HepG2 (cell line): ENCODE measurements at regions not wholly inside any gene's neighbourhood (a gene's known extent, or its start where the extent isn't known, plus 50 kb on each side); places are given as distances from the start of the nearest gene placed in this dataset.

Experiments used
- ATAC-seq: fragments of 200-7000 bp; cut with Tn5 transposase; 3 replicates; pipeline ENCODE4 v1.9.1; 2020; ENCODE audit warnings: mild to moderate bottlenecking, moderate library complexity
- BruUV-seq: library from RNA; stranded (reverse); fragments of 400-500 nt; replicated peaks from 2 replicates; lab custom pipeline; 2021; lab: Mats Ljungman, UMichigan
- CTCF ChIA-PET: fragments of 300-600 bp; formaldehyde crosslinking; extraction: SDS; loops from one replicate; lab custom pipeline; 2021; ENCODE audit warnings: low total read pairs, inconsistent platforms, low intra/inter-chr PET ratio; lab: Yijun Ruan, JAX
- POLR2A ChIA-PET: fragments of 350-600 bp; sonication (Branson Sonifier 250); formaldehyde crosslinking; loops from one replicate; lab custom pipeline; 2020; ENCODE audit warnings: antibody characterized with exemption, inconsistent platforms; lab: Yijun Ruan, JAX
- DNase-seq: peaks from one replicate; pipeline ENCODE4 v3.0.0-alpha.2; 2015; ENCODE audit warnings: low spot score
- FAIRE-seq: peaks from 3 replicates; lab custom pipeline; 2011; peaks lifted over from hg19 to GRCh38; lab: Jason Lieb, UNC
- H2AFZ ChIP-seq: one replicate; pipeline ENCODE4 v1.6.1; 2011; ENCODE audit warnings: low read length, inconsistent platforms
- H3K27ac ChIP-seq: fragments of 300-600 bp; 3 replicates; pipeline ENCODE4 v1.8.0; 2011; ENCODE audit warnings: mixed run types, mild to moderate bottlenecking, mixed read lengths, low read length, inconsistent platforms; ENCODE audit not compliant: insufficient read depth; ENCODE audit errors: extremely low read length
- H3K27me3 ChIP-seq, 2 experiments: fragments of 200-600 bp in 1 of 2; 2 replicates in 1 of 2; 3 replicates in 1 of 2; pipeline versions ENCODE4 v1.6.0 to v1.8.0; 2011; ENCODE audit warnings: low read length in 2 of 2, mild to moderate bottlenecking in 2 of 2, moderate library complexity in 2 of 2, inconsistent platforms in 1 of 2; ENCODE audit not compliant: insufficient read depth in 2 of 2, control insufficient read depth in 1 of 2
- H3K36me3 ChIP-seq, 2 experiments: fragments of 200-600 bp in 1 of 2; replicated peaks in 1 of 2; 2 replicates in 1 of 2; 3 replicates in 1 of 2; pipeline versions ENCODE4 v1.5.1 to v1.8.0; 2011; ENCODE audit warnings: low read length in 2 of 2, inconsistent platforms in 1 of 2; ENCODE audit not compliant: insufficient read depth in 2 of 2, control insufficient read depth in 1 of 2
- H3K4me1 ChIP-seq: 2 replicates; pipeline ENCODE4 v1.5.1; 2012; ENCODE audit warnings: low read length, inconsistent platforms; ENCODE audit not compliant: insufficient read depth
- H3K4me2 ChIP-seq: 2 replicates; pipeline ENCODE4 v1.6.0; 2011; ENCODE audit warnings: low read depth, low read length, inconsistent platforms
- H3K4me3 ChIP-seq, 3 experiments: fragments of 200-600 bp in 1 of 3; sonication (generic), shearing (Covaris generic) in 1 of 3; replicated peaks in 1 of 3; 2 replicates each; pipeline ENCODE4 v1.5.1; 2011 to 2016; ENCODE audit warnings: low read length in 3 of 3, inconsistent platforms in 2 of 3, low read depth in 2 of 3, mild to moderate bottlenecking in 2 of 3, control low read depth in 1 of 3, mixed read lengths in 1 of 3; ENCODE audit not compliant: insufficient read depth in 1 of 3
- H3K79me2 ChIP-seq: one replicate; pipeline ENCODE4 v1.6.1; 2011; ENCODE audit warnings: low read length, inconsistent platforms; ENCODE audit not compliant: insufficient read depth
- H3K9ac ChIP-seq: 2 replicates; pipeline ENCODE4 v1.6.0; 2011; ENCODE audit warnings: mild to moderate bottlenecking, low read depth, low read length, inconsistent platforms; ENCODE audit not compliant: insufficient read depth
- H3K9me3 ChIP-seq: 2 replicates; pipeline ENCODE4 v1.5.1; 2012; ENCODE audit warnings: mild to moderate bottlenecking, low read length
- H4K20me1 ChIP-seq: 2 replicates; pipeline ENCODE4 v1.6.0; 2011; ENCODE audit warnings: inconsistent platforms, mild to moderate bottlenecking, low read length, moderate library complexity; ENCODE audit not compliant: insufficient read depth
- AKAP8 ChIP-seq: sonication (generic); formaldehyde crosslinking; IDR thresholded peaks from 2 replicates; pipeline ENCODE4 v1.5.1; 2020; ENCODE audit warnings: mild to moderate bottlenecking, missing genetic modification reagents
- ARNT2 ChIP-seq: sonication (generic); formaldehyde crosslinking; IDR thresholded peaks from 2 replicates; pipeline ENCODE4 v1.8.0; 2022; ENCODE audit warnings: mild to moderate bottlenecking, low read depth, missing genetic modification reagents, moderate library complexity
- CBFB ChIP-seq: sonication (generic); formaldehyde crosslinking; IDR thresholded peaks from 2 replicates; pipeline ENCODE4 v1.4.0; 2020; ENCODE audit warnings: missing genetic modification reagents
- CCAR2 ChIP-seq: fragments of 200-400 bp; formaldehyde crosslinking; optimal IDR thresholded peaks from 2 replicates; pipeline ENCODE3; 2018; ENCODE audit warnings: low read depth, mild to moderate bottlenecking, low read length, moderate library complexity
- PAF1 ChIP-seq: IDR thresholded peaks from 2 replicates; pipeline ENCODE4 v1.6.1; 2016; ENCODE audit warnings: missing genetic modification reagents, missing compliant biosample characterization
- SATB2 ChIP-seq: sonication (generic); formaldehyde crosslinking; IDR thresholded peaks from 2 replicates; pipeline ENCODE4 v1.5.0; 2020; ENCODE audit warnings: missing genetic modification reagents
- SKIL ChIP-seq: sonication (generic); formaldehyde crosslinking; IDR thresholded peaks from 2 replicates; pipeline ENCODE4 v1.8.0; 2022; ENCODE audit warnings: missing genetic modification reagents, mild to moderate bottlenecking, moderate library complexity, borderline replicate concordance
- SOX6 ChIP-seq, 2 experiments: fragments of 450-650 bp in 1 of 2; sonication (generic) in 1 of 2; formaldehyde crosslinking in 1 of 2; IDR thresholded peaks; 2 replicates each; pipeline versions ENCODE4 v1.4.0 to v1.6.1; 2017 to 2020; ENCODE audit warnings: antibody characterized with exemption in 1 of 2, mild to moderate bottlenecking in 1 of 2, missing genetic modification reagents in 1 of 2
- ZFP82 ChIP-seq: sonication (generic); formaldehyde crosslinking; IDR thresholded peaks from 2 replicates; pipeline ENCODE4 v1.5.1; 2020; ENCODE audit warnings: mild to moderate bottlenecking, missing genetic modification reagents, borderline replicate concordance
- ZNF317 ChIP-seq: sonication (generic); formaldehyde crosslinking; IDR thresholded peaks from 2 replicates; pipeline ENCODE4 v1.5.0; 2020; ENCODE audit warnings: mild to moderate bottlenecking, missing genetic modification reagents
- ZNF367 ChIP-seq: sonication (generic); formaldehyde crosslinking; IDR thresholded peaks from 2 replicates; pipeline ENCODE4 v1.4.0; 2020; ENCODE audit warnings: missing genetic modification reagents, borderline replicate concordance
- ZNF616 ChIP-seq: sonication (generic); formaldehyde crosslinking; IDR thresholded peaks from 2 replicates; pipeline ENCODE4 v1.5.0; 2020; ENCODE audit warnings: low read depth, mild to moderate bottlenecking, missing genetic modification reagents
- WGBS: methylation state at CpG from one replicate; pipeline ENCODE4 v1.1.6; 2017; ENCODE audit warnings: low lambda C conversion rate; 5-methylcytosine and 5-hydroxymethylcytosine counted together
- in situ Hi-C: cut with HindIII; loops from 2 replicates; pipeline ENCODE4 v1.10.0; 2017; ENCODE audit warnings: low pct_unique_long_range_greater_than_20kb; ENCODE audit not compliant: extremely low pct_ligation_motif_present
- intact Hi-C: fragments of 100-400 bp; cut with micrococcal nuclease; formaldehyde crosslinking; loops from one replicate; pipeline ENCODE4 v1.10.0; 2022; ENCODE audit not compliant: unreplicated experiment

DNA sequence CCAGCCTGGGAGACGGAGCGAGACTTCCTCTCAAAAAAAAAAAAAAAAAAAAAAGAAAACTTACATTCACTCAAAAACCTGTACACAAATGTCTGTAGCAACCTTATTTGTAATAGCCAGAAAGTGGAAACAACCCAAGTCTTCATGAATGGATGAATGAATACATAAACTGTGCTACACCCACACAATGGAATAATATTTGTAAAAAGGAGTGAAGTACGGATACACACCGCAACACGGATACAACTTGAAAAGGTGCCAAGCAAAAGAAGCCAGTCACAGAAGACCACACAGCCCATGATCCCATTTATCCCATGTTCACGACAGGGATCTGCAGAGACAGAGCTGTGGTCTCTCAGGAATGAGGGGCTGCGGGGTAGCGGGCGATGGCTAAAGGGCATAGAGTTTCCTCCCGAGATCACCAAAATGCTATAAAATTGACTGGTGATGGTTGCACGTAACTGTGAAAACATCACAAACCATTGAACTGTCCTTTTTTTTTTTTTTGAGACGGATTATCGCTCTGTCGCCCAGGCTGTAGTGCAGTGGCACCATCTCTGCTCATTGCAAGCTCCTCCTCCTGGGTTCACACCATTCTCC lies 76.2 kb upstream of the COL5A1 start:
- intact Hi-C loops (no loop called here), in situ Hi-C loops (no loop called here)
- no peaks in the 10 kb centered on the region for H3K36me3 ChIP-seq
- H3K27ac ChIP-seq = no peak overlapping the region
- DNase-seq (no peak), ATAC-seq (no peak), FAIRE-seq (no peak)
- no peak overlapping the region for H3K9ac ChIP-seq
- no peak overlapping the region for H2AFZ ChIP-seq
- H3K9me3 ChIP-seq = no peaks in the 10 kb centered on the region
- H3K4me3 ChIP-seq = no peak overlapping the region
- 65% methylated on average over 14 of the region's 14 CpGs for WGBS
- H3K79me2 ChIP-seq = no peaks in the 10 kb centered on the region
- TF ChIP-seq ARNT2 = no peak
- no peak for TF ChIP-seq ZNF317 (CRISPR knock-in tag)
- TF ChIP-seq ZFP82 (CRISPR knock-in tag) = no peak
- TF ChIP-seq ZNF367 (CRISPR knock-in tag) = no peak
- no peak for TF ChIP-seq SATB2
- TF ChIP-seq CBFB (CRISPR knock-in tag) = no peak
- no peak for TF ChIP-seq CCAR2
- TF ChIP-seq AKAP8 (CRISPR knock-in tag) = no peak
- no peak for TF ChIP-seq SOX6 (IDR thresholded peaks at IDR 0.05)
- no peak for TF ChIP-seq SOX6 (CRISPR knock-in tag; IDR thresholded peaks at IDR 0.05)
- no peak for TF ChIP-seq ZNF616 (CRISPR knock-in tag)
- no peak for TF ChIP-seq PAF1 (CRISPR knock-in tag)
- no peak for TF ChIP-seq SKIL (CRISPR knock-in tag)
- ChIA-PET POLR2A (no interaction called here), CTCF (no interaction called here)
- no peaks in the 10 kb centered on the region for H4K20me1 ChIP-seq
- H3K4me1 ChIP-seq = no peaks in the 10 kb centered on the region
- no peak overlapping the region for H3K4me2 ChIP-seq
- BruUV-seq = no TSS peak
- peaks cover 0 to 46% of the 10 kb centered on the region in 2 experiments; a peak in 3 of 5 replicates for H3K27me3 ChIP-seq
